OCI-LY1 (cell line): ENCODE measurements at regions not wholly inside any gene's neighbourhood (a gene's known extent, or its start where the extent isn't known, plus 50 kb on each side); places are given as distances from the start of the nearest gene placed in this dataset.

Experiments
- H2AFZ ChIP-seq: fragments of 200-600 bp; sonication (generic), shearing (Covaris generic); 2 replicates; pipeline ENCODE4 v1.6.0; 2014; ENCODE audit warnings: antibody characterized with exemption, mild to moderate bottlenecking, low read length
- H3F3A ChIP-seq: fragments of 200-600 bp; sonication (generic), shearing (Covaris generic); 2 replicates; pipeline ENCODE4 v1.6.0; 2014; ENCODE audit warnings: mild to moderate bottlenecking, antibody characterized with exemption, low read length, moderate library complexity; ENCODE audit not compliant: insufficient read depth
- H3K27ac ChIP-seq: fragments of 200-600 bp; sonication (generic); 2 replicates; pipeline ENCODE4 v1.5.1; 2014; ENCODE audit warnings: low read length, mixed run types, mild to moderate bottlenecking, low read depth; ENCODE audit not compliant: poor library complexity, severe bottlenecking
- H3K27me3 ChIP-seq: fragments of 200-600 bp; sonication (generic); 2 replicates; pipeline ENCODE4 v1.6.0; 2014; ENCODE audit warnings: antibody characterized with exemption, mild to moderate bottlenecking, low read length, moderate library complexity; ENCODE audit not compliant: insufficient read depth
- H3K36me3 ChIP-seq: fragments of 200-600 bp; sonication (generic); 2 replicates; pipeline ENCODE4 v1.6.1; 2014; ENCODE audit warnings: mild to moderate bottlenecking, antibody characterized with exemption, low read length, moderate library complexity, mixed read lengths; ENCODE audit not compliant: insufficient read depth
- H3K4me1 ChIP-seq: fragments of 200-600 bp; sonication (generic); 2 replicates; pipeline ENCODE4 v1.5.1; 2014; ENCODE audit warnings: mild to moderate bottlenecking, low read length, moderate library complexity; ENCODE audit not compliant: insufficient read depth, severe bottlenecking
- H3K4me2 ChIP-seq: fragments of 200-600 bp; sonication (generic), shearing (Covaris generic); 2 replicates; pipeline ENCODE4 v1.6.1; 2014; ENCODE audit warnings: low read length
- H3K4me3 ChIP-seq: fragments of 200-600 bp; sonication (generic); 2 replicates; pipeline ENCODE4 v1.5.1; 2014; ENCODE audit warnings: low read length, low read depth, mild to moderate bottlenecking, mixed read lengths; ENCODE audit not compliant: poor library complexity, severe bottlenecking
- H3K79me2 ChIP-seq: fragments of 200-600 bp; shearing (Covaris generic); 2 replicates; pipeline ENCODE4 v1.6.1; 2016; ENCODE audit warnings: mixed run types, low read length, mixed read lengths; ENCODE audit not compliant: insufficient read depth
- H3K9ac ChIP-seq: fragments of 200-600 bp; sonication (generic), shearing (Covaris generic); 2 replicates; pipeline ENCODE4 v1.6.1; 2014; ENCODE audit warnings: mild to moderate bottlenecking, low read length, mixed read lengths
- H3K9me2 ChIP-seq: fragments of 200-600 bp; sonication (generic), shearing (Covaris generic); 2 replicates; pipeline ENCODE4 v1.6.1; 2014; ENCODE audit warnings: low read depth, mild to moderate bottlenecking, low read length, mixed read lengths
- H3K9me3 ChIP-seq: fragments of 200-600 bp; shearing (Covaris generic); 2 replicates; pipeline ENCODE4 v1.6.1; 2014; ENCODE audit warnings: low read length, mixed read lengths
- H4K20me1 ChIP-seq: fragments of 200-600 bp; sonication (generic), shearing (Covaris generic); 2 replicates; pipeline ENCODE4 v1.6.0; 2016; ENCODE audit warnings: mild to moderate bottlenecking, low read length; ENCODE audit not compliant: insufficient read depth
- CTCF ChIP-seq: fragments of 200-600 bp; sonication (generic), shearing (Covaris generic); IDR thresholded peaks from 2 replicates; pipeline ENCODE4 v1.5.1; 2017; ENCODE audit warnings: mild to moderate bottlenecking, antibody characterized with exemption, low read length, moderate library complexity, mixed read lengths
- EZH2 ChIP-seq: fragments of 200-600 bp; sonication (generic), shearing (Covaris generic); IDR thresholded peaks from 2 replicates; pipeline ENCODE4 v1.8.0; 2017; ENCODE audit warnings: borderline replicate concordance, mixed run types, mild to moderate bottlenecking, antibody characterized with exemption, low read length, moderate library complexity, mixed read lengths

DNA sequence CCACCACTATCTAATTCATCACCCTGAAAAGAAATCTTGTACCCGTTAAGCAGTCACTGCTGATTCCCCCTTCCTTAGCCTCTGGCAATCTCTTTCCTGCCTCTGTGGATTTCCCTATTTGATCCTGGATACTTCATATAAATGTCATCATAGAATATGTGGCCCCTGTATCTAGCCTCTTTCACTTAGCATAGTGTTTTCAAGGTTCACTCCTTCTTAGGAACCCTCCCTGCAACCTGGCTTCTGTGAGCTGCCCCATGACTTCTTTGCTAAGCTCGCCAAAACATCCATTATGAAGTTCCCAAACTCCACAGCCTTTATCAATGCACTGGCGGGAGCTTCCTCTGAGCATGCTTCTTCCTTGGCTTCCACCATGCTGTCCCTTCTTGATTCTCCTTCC is 70.8 kb upstream of the PDZD8 start:
- Histone ChIP-seq H3K79me2 (no peaks in the 10 kb centered on the region), H3K9me2 (no peaks in the 10 kb centered on the region), H3F3A (no peaks in the 10 kb centered on the region), H3K27ac (no peak overlapping the region), H3K27me3 (no peaks in the 10 kb centered on the region), H2AFZ (no peak overlapping the region), H3K9me3 (peaks cover 10% of the 10 kb centered on the region), H3K4me3 (no peak overlapping the region), H3K4me1 (no peaks in the 10 kb centered on the region), H4K20me1 (no peaks in the 10 kb centered on the region), H3K9ac (no peak overlapping the region), H3K4me2 (no peak overlapping the region), H3K36me3 (no peaks in the 10 kb centered on the region)
- TF ChIP-seq CTCF (no peak), EZH2 (no peak)

DNA sequence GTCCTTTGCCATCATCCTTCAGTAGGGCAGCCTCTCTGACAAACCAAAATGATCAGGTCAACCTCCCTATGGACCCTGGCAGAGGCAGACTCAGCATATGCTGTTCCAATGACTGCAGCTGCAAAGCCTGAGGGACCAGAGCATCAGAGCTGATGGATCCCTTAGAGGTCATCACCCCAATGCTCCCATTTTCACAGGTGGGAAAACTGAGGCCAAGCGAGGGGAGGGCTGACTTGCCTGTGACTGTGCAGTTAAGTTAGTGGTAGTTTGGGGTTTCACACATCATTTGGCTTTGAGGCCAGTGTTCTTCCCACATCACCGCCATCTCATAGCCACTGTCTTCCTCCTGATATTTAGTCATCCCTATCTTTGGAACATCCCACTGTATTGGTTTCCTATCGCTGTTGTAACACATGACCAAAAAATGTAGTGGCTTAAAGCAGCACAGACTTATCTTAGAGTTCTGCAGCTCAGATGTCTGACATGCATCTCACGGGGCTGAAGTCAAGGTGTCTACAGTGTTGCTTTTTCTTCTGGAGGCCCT is 69.3 kb upstream of the PDZD8 start:
- Histone ChIP-seq H4K20me1 (no peaks in the 10 kb centered on the region), H3K36me3 (no peaks in the 10 kb centered on the region), H3K4me3 (no peak overlapping the region), H3K9me3 (peaks cover 10% of the 10 kb centered on the region), H3K4me2 (no peak overlapping the region), H3F3A (no peaks in the 10 kb centered on the region), H3K9me2 (no peaks in the 10 kb centered on the region), H3K4me1 (no peaks in the 10 kb centered on the region), H2AFZ (no peak overlapping the region), H3K27me3 (no peaks in the 10 kb centered on the region), H3K27ac (no peak overlapping the region), H3K9ac (no peak overlapping the region), H3K79me2 (no peaks in the 10 kb centered on the region)
- TF ChIP-seq CTCF (no peak), EZH2 (no peak)

GRCh38 chr10:117443686-117444041 is 68.4 kb upstream of the PDZD8 start:
- Histone ChIP-seq H3K9me2 (no peaks in the 10 kb centered on the region), H3K4me1 (no peaks in the 10 kb centered on the region), H2AFZ (no peak overlapping the region), H3K9ac (no peak overlapping the region), H3K36me3 (no peaks in the 10 kb centered on the region), H3K27ac (no peak overlapping the region), H4K20me1 (no peaks in the 10 kb centered on the region), H3K79me2 (no peaks in the 10 kb centered on the region), H3K4me2 (no peak overlapping the region), H3K4me3 (no peak overlapping the region), H3K9me3 (peaks cover 10% of the 10 kb centered on the region), H3K27me3 (no peaks in the 10 kb centered on the region), H3F3A (no peaks in the 10 kb centered on the region)
- TF ChIP-seq EZH2 (no peak), CTCF (no peak)
